ENCODE measurements at regions not wholly inside any gene's neighbourhood (a gene's known extent, or its start where the extent isn't known, plus 50 kb on each side); places are given as distances from the start of the nearest gene placed in this dataset.

DNA sequence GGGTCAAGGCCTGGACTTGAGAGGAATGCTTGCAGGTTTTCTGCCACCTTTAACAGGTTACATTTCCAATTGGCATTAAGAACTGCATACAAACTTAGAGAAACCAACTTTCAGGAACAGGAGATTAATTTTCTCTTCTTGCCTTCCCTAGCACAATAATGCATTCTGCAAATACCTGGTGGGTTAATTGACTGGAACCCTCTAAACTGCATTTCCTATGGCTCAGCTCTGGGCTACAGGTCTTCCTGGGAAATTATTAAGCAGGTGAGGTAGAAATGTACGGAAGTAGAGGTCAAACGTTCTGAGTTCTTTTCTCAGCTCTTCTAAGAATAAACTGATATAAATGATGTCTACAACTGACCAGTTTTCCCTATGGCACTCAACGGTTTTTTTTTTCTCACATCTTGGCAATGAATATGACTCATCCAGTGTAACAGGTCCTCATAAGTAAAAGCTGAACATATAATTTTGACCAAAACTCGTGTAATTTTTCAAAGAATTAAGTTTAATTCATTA lies 144.9 kb upstream of the PELI2 start:
- H3K9me3 Mint-ChIP-seq, result no peaks in the 10 kb centered on the region
- H3K4me1 Mint-ChIP-seq (ENCODE audit: low read depth), result peaks cover 12% of the 10 kb centered on the region
- no peaks in the 10 kb centered on the region for H3K36me3 Mint-ChIP-seq (ENCODE audit: low read depth)
- H3K4me3 Mint-ChIP-seq, result no peak overlapping the region
- no peak overlapping the region for H3K27ac Mint-ChIP-seq
- intact Hi-C loops (cut with micrococcal nuclease), result no loop called here
- H3K27me3 Mint-ChIP-seq, result no peaks in the 10 kb centered on the region

GRCh38 chr14:55973911-55974630 lies 144.1 kb upstream of the PELI2 start:
- Mint-ChIP-seq H3K36me3 (ENCODE audit: low read depth) (no peaks in the 10 kb centered on the region), H3K4me1 (ENCODE audit: low read depth) (peaks cover 12% of the 10 kb centered on the region), H3K4me3 (no peak overlapping the region), H3K27me3 (no peaks in the 10 kb centered on the region), H3K27ac (no peak overlapping the region), H3K9me3 (no peaks in the 10 kb centered on the region)
- intact Hi-C loops (cut with micrococcal nuclease), result no loop called here

DNA sequence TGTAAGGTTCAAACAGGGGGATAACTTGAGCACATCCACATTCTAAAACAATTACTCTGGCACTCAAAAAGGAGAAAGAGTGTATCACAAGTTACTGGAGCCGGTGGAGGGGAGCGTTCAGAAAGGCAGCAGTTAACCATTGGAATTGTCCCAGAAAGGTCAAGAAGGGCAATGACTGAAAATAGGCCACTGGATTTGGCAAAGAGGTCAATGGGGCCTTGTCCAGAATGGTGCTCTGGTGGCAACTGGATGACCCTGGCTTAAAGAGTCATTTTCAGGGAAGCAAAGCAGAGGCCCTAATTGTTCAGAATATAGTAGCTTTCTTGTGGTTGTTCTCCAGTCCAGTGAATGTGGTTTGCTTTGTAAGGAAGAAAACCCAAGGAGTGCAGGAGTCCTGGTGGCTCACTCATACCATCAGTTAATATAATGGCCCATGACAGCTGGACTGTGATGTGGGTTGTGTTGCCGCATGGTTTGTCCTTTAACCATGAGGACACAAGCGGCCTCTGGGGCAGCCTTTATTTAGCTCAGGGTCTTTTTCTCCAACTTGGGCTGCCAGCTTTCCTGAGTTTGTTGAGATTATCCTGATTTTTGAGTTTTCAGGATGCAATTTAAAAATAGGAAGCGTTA lies 142.8 kb upstream of the PELI2 start:
- intact Hi-C loops (cut with micrococcal nuclease), result no loop called here
- Mint-ChIP-seq H3K27ac (no peak overlapping the region), H3K27me3 (no peaks in the 10 kb centered on the region), H3K4me3 (no peak overlapping the region), H3K9me3 (peaks cover 3% of the 10 kb centered on the region), H3K36me3 (ENCODE audit: low read depth) (no peaks in the 10 kb centered on the region), H3K4me1 (ENCODE audit: low read depth) (peaks cover 7% of the 10 kb centered on the region)

- H3K4me1 Mint-ChIP-seq (ENCODE audit: low read depth), result peaks cover 7% of the 10 kb centered on the region
- H3K36me3 Mint-ChIP-seq (ENCODE audit: low read depth), result no peaks in the 10 kb centered on the region
- H3K9me3 Mint-ChIP-seq, result peaks cover 12% of the 10 kb centered on the region
- H3K27me3 Mint-ChIP-seq, result no peaks in the 10 kb centered on the region
- no peak overlapping the region for H3K4me3 Mint-ChIP-seq
- intact Hi-C loops (cut with micrococcal nuclease), result no loop called here
- no peak overlapping the region for H3K27ac Mint-ChIP-seq
Observed at GRCh38 chr14:55976219-55976618, 142.0 kb upstream of the PELI2 start.

DNA sequence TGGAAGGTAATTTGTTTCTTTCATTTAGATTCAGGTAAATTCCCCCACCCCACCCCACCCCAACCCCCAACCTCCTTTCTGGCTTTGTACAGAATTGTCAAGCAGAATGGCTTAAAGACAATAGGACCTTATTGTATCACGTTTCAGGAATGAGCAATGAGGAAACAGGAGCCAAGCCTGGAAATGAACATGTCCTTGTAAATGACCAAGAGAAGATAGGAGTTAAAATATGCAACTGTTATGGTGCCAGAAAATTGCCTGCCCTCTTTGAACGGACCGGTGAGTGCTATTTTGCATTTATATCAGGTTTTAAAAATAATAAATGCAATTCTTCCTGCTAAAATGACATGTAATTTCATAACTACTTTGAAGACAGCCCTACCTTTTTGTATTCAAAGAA lies 141.6 kb upstream of the PELI2 start:
- H3K9me3 Mint-ChIP-seq, result peaks cover 16% of the 10 kb centered on the region
- H3K4me1 Mint-ChIP-seq (ENCODE audit: low read depth), result peaks cover 7% of the 10 kb centered on the region
- no peak overlapping the region for H3K4me3 Mint-ChIP-seq
- no peak overlapping the region for H3K27ac Mint-ChIP-seq
- intact Hi-C loops (cut with micrococcal nuclease), result no loop called here
- H3K27me3 Mint-ChIP-seq, result no peaks in the 10 kb centered on the region
- no peaks in the 10 kb centered on the region for H3K36me3 Mint-ChIP-seq (ENCODE audit: low read depth)

DNA sequence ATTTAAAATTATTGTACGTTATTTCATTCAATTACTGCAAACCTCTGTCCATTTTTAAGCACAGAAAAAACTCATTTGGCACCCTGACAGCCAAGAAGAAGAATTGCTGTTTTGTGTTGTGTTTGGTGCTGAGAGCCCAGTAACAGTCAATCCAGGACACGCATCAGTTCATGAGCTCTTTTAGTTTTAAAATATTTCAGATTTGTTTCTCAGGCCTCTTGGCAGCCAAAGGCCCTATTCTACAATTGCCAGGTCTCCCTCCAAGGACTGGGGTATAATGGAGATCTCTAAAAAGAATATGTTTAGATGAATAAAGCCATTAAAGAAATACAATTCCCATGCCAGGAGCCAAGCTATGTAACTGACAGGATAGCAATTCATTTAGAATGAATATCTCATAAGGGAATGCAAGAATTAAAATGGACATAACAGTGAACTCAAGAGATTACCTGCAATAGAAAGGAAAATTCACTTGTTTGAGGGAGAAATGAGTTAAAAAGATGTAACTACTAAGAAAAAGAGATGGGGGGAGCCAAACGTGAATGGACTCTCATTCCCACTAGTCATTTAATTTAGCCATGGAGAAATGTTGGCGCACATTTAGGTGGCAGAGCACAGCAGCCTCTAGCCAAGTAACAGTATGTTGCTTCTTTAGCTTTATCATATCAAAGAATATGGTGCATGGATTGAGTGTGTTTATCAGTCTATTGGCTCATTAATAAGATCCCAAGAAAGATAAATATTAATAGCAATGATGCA lies 140.6 kb upstream of the PELI2 start:
- no peaks in the 10 kb centered on the region for H3K27me3 Mint-ChIP-seq
- H3K4me1 Mint-ChIP-seq (ENCODE audit: low read depth), result peaks cover 7% of the 10 kb centered on the region
- no peak overlapping the region for H3K4me3 Mint-ChIP-seq
- H3K9me3 Mint-ChIP-seq, result peaks cover 17% of the 10 kb centered on the region
- no peaks in the 10 kb centered on the region for H3K36me3 Mint-ChIP-seq (ENCODE audit: low read depth)
- H3K27ac Mint-ChIP-seq, result no peak overlapping the region
- intact Hi-C loops (cut with micrococcal nuclease), result no loop called here

DNA sequence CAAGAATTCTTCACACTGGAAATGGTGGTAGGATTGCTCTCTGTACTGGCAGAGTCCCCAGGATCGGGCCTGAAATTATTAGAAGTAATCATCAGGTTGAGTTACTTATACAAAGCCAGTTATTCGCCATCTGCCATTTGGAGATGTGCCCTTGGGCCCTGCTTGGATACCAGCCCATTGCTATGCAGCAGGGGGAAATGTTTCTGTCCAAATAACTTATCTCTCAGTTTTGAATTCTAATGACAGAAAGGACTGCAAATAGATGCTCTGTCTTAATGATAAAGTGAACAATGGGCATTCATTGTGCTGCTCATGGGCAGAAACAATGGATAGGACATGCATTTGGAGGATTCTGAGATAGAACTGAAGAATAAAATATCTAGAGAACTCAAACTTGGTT lies 139.1 kb upstream of the PELI2 start:
- Mint-ChIP-seq H3K36me3 (ENCODE audit: low read depth) (no peaks in the 10 kb centered on the region), H3K27me3 (no peaks in the 10 kb centered on the region), H3K27ac (no peak overlapping the region), H3K9me3 (peaks cover 17% of the 10 kb centered on the region), H3K4me3 (no peak overlapping the region), H3K4me1 (ENCODE audit: low read depth) (no peaks in the 10 kb centered on the region)
- intact Hi-C loops (cut with micrococcal nuclease), result no loop called here

GRCh38 chr14:55979781-55980180 lies 138.4 kb upstream of the PELI2 start:
- H3K9me3 Mint-ChIP-seq, result peaks cover 17% of the 10 kb centered on the region
- no peak overlapping the region for H3K4me3 Mint-ChIP-seq
- H3K36me3 Mint-ChIP-seq (ENCODE audit: low read depth), result no peaks in the 10 kb centered on the region
- intact Hi-C loops (cut with micrococcal nuclease), result no loop called here
- no peaks in the 10 kb centered on the region for H3K27me3 Mint-ChIP-seq
- H3K4me1 Mint-ChIP-seq (ENCODE audit: low read depth), result no peaks in the 10 kb centered on the region
- no peak overlapping the region for H3K27ac Mint-ChIP-seq

DNA sequence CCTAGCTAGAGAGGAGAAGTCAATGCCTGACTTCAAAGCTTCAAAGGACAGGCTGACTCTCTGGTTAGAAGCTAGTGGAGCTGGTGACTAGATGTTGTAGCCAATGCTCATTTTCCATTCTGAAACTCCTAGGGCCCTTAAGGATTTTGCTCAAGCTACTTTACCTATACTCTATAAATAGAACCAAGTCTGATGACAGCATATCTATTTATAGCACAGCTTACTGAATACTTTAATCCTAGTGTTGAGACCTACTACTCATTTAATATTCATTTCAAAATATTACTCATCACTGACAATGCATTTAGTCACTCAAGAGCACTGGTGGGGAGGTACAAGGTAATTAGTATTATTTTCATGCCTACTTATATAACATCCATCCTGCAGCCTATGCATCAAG lies 137.2 kb upstream of the PELI2 start:
- no peaks in the 10 kb centered on the region for H3K27me3 Mint-ChIP-seq
- no peaks in the 10 kb centered on the region for H3K4me1 Mint-ChIP-seq (ENCODE audit: low read depth)
- intact Hi-C loops (cut with micrococcal nuclease), result no loop called here

GRCh38 chr14:55986069-55986468 lies 132.1 kb upstream of the PELI2 start:
- Mint-ChIP-seq H3K36me3 (ENCODE audit: low read depth) (no peaks in the 10 kb centered on the region), H3K27ac (no peak overlapping the region), H3K4me3 (no peak overlapping the region), H3K27me3 (peaks cover 3% of the 10 kb centered on the region), H3K9me3 (peaks cover 7% of the 10 kb centered on the region), H3K4me1 (ENCODE audit: low read depth) (no peaks in the 10 kb centered on the region)
- intact Hi-C loops (cut with micrococcal nuclease), result no loop called here

More for the DNA sequence above, 137.2 kb upstream of the PELI2 start:
- Mint-ChIP-seq H3K4me3 (no peak overlapping the region), H3K27ac (no peak overlapping the region), H3K9me3 (peaks cover 17% of the 10 kb centered on the region), H3K36me3 (ENCODE audit: low read depth) (no peaks in the 10 kb centered on the region)

- intact Hi-C loops (cut with micrococcal nuclease), result no loop called here
- H3K27ac Mint-ChIP-seq, result no peak overlapping the region
- no peaks in the 10 kb centered on the region for H3K36me3 Mint-ChIP-seq (ENCODE audit: low read depth)
- H3K4me3 Mint-ChIP-seq, result no peak overlapping the region
- H3K4me1 Mint-ChIP-seq (ENCODE audit: low read depth), result peaks cover 12% of the 10 kb centered on the region
- no peaks in the 10 kb centered on the region for H3K9me3 Mint-ChIP-seq
- peaks cover 4% of the 10 kb centered on the region for H3K27me3 Mint-ChIP-seq
Observed at GRCh38 chr14:56000846-56001245, 117.4 kb upstream of the PELI2 start.

- Mint-ChIP-seq H3K27me3 (peaks cover 2% of the 10 kb centered on the region), H3K27ac (no peak overlapping the region), H3K4me3 (no peak overlapping the region)
Observed at GRCh38 chr14:56002342-56002741, 115.9 kb upstream of the PELI2 start.

DNA sequence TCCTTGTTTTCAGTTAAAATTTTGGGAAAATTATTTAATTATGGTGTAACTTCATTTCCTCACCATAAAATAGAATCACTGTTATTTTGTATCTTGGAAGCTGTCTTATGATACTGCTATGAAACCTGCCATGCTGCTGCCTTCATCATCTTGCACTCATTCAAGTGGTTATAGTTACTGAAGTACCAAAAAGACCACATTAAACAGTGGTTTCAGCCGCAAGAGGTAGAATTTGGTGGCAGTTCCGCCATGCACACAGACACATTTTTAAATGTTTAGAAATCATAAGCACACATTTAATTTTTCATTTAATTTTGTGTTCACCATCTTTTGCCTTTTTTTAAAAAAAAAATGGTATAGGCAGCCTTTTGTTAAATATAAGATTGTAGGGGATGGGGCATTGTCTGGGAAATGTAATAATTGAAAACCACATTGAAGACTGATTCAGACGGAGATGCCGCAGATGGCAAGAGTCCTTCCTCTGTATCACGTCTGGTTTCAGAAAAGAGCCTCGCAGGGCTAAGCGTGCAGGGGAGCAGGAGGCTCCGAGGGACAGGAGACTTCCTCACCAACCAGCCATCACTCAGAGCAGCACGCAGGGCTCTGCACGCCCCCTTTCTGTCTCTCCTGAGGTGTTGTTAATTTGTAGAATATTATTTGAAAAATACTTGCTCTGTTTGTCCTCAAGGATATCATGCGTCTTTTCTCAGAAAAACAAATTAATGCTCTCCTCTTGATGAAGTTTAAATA lies 115.2 kb upstream of the PELI2 start:
- Mint-ChIP-seq H3K9me3 (no peaks in the 10 kb centered on the region), H3K27ac (no peak overlapping the region), H3K4me1 (ENCODE audit: low read depth) (peaks cover 20% of the 10 kb centered on the region), H3K4me3 (no peak overlapping the region), H3K36me3 (ENCODE audit: low read depth) (no peaks in the 10 kb centered on the region), H3K27me3 (peaks cover 2% of the 10 kb centered on the region)
- intact Hi-C loops (cut with micrococcal nuclease), result no loop called here

More at GRCh38 chr14:56002342-56002741, 115.9 kb upstream of the PELI2 start:
- peaks cover 15% of the 10 kb centered on the region for H3K4me1 Mint-ChIP-seq (ENCODE audit: low read depth)
- H3K36me3 Mint-ChIP-seq (ENCODE audit: low read depth), result no peaks in the 10 kb centered on the region
- intact Hi-C loops (cut with micrococcal nuclease), result no loop called here
- no peaks in the 10 kb centered on the region for H3K9me3 Mint-ChIP-seq

- Mint-ChIP-seq H3K9me3 (peaks cover 5% of the 10 kb centered on the region), H3K27ac (no peak overlapping the region), H3K4me3 (no peak overlapping the region), H3K36me3 (ENCODE audit: low read depth) (no peaks in the 10 kb centered on the region), H3K4me1 (ENCODE audit: low read depth) (peaks cover 26% of the 10 kb centered on the region), H3K27me3 (peaks cover 2% of the 10 kb centered on the region)
- intact Hi-C loops (cut with micrococcal nuclease), result no loop called here
Observed at GRCh38 chr14:56004323-56004722, 113.9 kb upstream of the PELI2 start.

All from dendritic cell treated with granulocyte-macrophage colony-stimulating factor and Interleukin-4, amounts not matched to agents 40 ng/mL and 50 ng/mL, for 4 days (primary cell).